ENCODE measurements at regions not wholly inside any gene's neighbourhood (a gene's known extent, or its start where the extent isn't known, plus 50 kb on each side); places are given as distances from the start of the nearest gene placed in this dataset.

GRCh38 chr18:30888344-30888743, 154.2 kb downstream of the DSC3 start:
- no peak overlapping the region for H3K4me3 ChIP-seq (replicated peaks in 1 of 2; ENCODE audit: low read depth in 2 of 2, low read length in 2 of 2)
- no peak for TF ChIP-seq CTCF (IDR thresholded peaks at IDR 0.05; ENCODE audit: low read depth, low read length)
- no peak for DNase-seq (ENCODE audit: low read depth in 2 of 2)

- H3K4me3 ChIP-seq (replicated peaks in 1 of 2; ENCODE audit: low read depth in 2 of 2, low read length in 2 of 2), result no peak overlapping the region
- no peak for DNase-seq (ENCODE audit: low read depth in 2 of 2)
- TF ChIP-seq CTCF (IDR thresholded peaks at IDR 0.05; ENCODE audit: low read depth, low read length), result no peak
Measured at GRCh38 chr18:30886998-30887397, 155.5 kb downstream of the DSC3 start.

- DNase-seq (ENCODE audit: low read depth in 2 of 2), result no peak
- H3K4me3 ChIP-seq (replicated peaks in 1 of 2; ENCODE audit: low read depth in 2 of 2, low read length in 2 of 2), result no peak overlapping the region
- TF ChIP-seq CTCF (IDR thresholded peaks at IDR 0.05; ENCODE audit: low read depth, low read length), result no peak
Measured at GRCh38 chr18:30870466-30870865, 172.1 kb downstream of the DSC3 start.

DNA sequence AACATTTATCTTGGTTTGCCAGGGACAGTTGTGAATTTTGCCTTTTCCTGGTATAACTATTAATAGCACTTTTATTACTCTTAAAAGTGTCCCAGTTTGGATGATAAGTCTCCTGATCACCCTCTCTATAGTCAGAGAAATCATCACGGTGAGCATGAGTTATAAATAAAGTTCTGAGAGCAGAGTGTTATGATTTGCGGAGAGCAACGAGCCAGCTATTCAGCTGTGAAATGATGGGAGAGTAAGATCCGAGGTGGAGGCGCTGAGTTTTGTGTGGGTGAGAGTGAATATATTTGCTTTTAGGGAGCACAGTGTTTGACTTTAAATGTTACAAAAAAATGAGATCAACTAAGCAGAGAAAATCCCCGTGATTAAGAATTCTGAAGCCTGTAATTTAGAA, 179.6 kb downstream of the DSC3 start:
- no peak for TF ChIP-seq CTCF (IDR thresholded peaks at IDR 0.05; ENCODE audit: low read depth, low read length)
- no peak overlapping the region for H3K4me3 ChIP-seq (replicated peaks in 1 of 2; ENCODE audit: low read depth in 2 of 2, low read length in 2 of 2)
- no peak for DNase-seq (ENCODE audit: low read depth in 2 of 2)

- no peak for DNase-seq (ENCODE audit: low read depth in 2 of 2)
- no peak for TF ChIP-seq CTCF (IDR thresholded peaks at IDR 0.05; ENCODE audit: low read depth, low read length)
- no peak overlapping the region for H3K4me3 ChIP-seq (replicated peaks in 1 of 2; ENCODE audit: low read depth in 2 of 2, low read length in 2 of 2)
Measured at GRCh38 chr18:30860741-30861140, 181.8 kb downstream of the DSC3 start.

GRCh38 chr18:30859036-30859435, 183.5 kb downstream of the DSC3 start:
- DNase-seq (ENCODE audit: low read depth in 2 of 2), result no peak
- no peak overlapping the region for H3K4me3 ChIP-seq (replicated peaks in 1 of 2; ENCODE audit: low read depth in 2 of 2, low read length in 2 of 2)
- no peak for TF ChIP-seq CTCF (IDR thresholded peaks at IDR 0.05; ENCODE audit: low read depth, low read length)

GRCh38 chr18:30858560-30858959, 184.0 kb downstream of the DSC3 start:
- no peak overlapping the region for H3K4me3 ChIP-seq (replicated peaks in 1 of 2; ENCODE audit: low read depth in 2 of 2, low read length in 2 of 2)
- TF ChIP-seq CTCF (IDR thresholded peaks at IDR 0.05; ENCODE audit: low read depth, low read length), result no peak
- no peak for DNase-seq (ENCODE audit: low read depth in 2 of 2)
